GM12878 (cell line): ENCODE measurements at regions not wholly inside any gene's neighbourhood (a gene's known extent, or its start where the extent isn't known, plus 50 kb on each side); places are given as distances from the start of the nearest gene placed in this dataset.

Experiments used
- ATAC-seq: fragments of 200-7000 bp; cut with Tn5 transposase; 3 replicates; pipeline ENCODE4 v1.9.1; 2020; ENCODE audit warnings: mild to moderate bottlenecking, moderate library complexity
- BruUV-seq: library from RNA; stranded (reverse); fragments of 400-500 nt; replicated peaks from 2 replicates; lab custom pipeline; 2021; lab: Mats Ljungman, UMichigan
- CTCF ChIA-PET: fragments of 300-600 bp; sonication (Branson Sonifier 250); formaldehyde crosslinking; extraction: SDS; loops from one replicate; lab custom pipeline; 2021; ENCODE audit warnings: inconsistent platforms; lab: Yijun Ruan, JAX
- POLR2A ChIA-PET: fragments of 350-600 bp; formaldehyde crosslinking; extraction: SDS; loops from one replicate; lab custom pipeline; 2021; ENCODE audit warnings: inconsistent platforms; lab: Charles Lee
- RAD21 ChIA-PET: fragments of 300-600 bp; sonication (Branson Sonifier 250); formaldehyde crosslinking; loops from one replicate; lab custom pipeline; 2023; ENCODE audit warnings: antibody characterized with exemption; ENCODE audit not compliant: unreplicated experiment; lab: Charles Lee
- SMC1A ChIA-PET: fragments of 300-600 bp; sonication (Branson Sonifier 250); formaldehyde crosslinking; loops from one replicate; lab custom pipeline; 2023; ENCODE audit not compliant: unreplicated experiment, uncharacterized antibody; lab: Charles Lee
- DNase-seq: peaks from one replicate; pipeline ENCODE4 v3.0.0-alpha.2; 2011; ENCODE audit warnings: low read depth, low spot score
- FAIRE-seq: peaks from 3 replicates; lab custom pipeline; 2011; peaks lifted over from hg19 to GRCh38; lab: Jason Lieb, UNC
- H2AFZ ChIP-seq: 2 replicates; pipeline ENCODE4 v1.6.0; 2011; ENCODE audit warnings: low read depth, low read length, control low read depth; ENCODE audit not compliant: control insufficient read depth
- H3K27ac ChIP-seq: 2 replicates; pipeline ENCODE4 v1.5.1; 2011; ENCODE audit warnings: control low read depth; ENCODE audit not compliant: control insufficient read depth, insufficient read depth
- H3K27me3 ChIP-seq, 2 experiments: replicated peaks in 1 of 2; 2 replicates each; pipeline versions ENCODE4 v1.6.0 to v1.6.1; 2011; ENCODE audit warnings: low read length in 1 of 2; ENCODE audit not compliant: control insufficient read depth in 2 of 2, insufficient read depth in 2 of 2
- H3K36me3 ChIP-seq, 2 experiments: 2 replicates each; pipeline ENCODE4 v1.5.1; 2011; ENCODE audit warnings: low read length in 1 of 2; ENCODE audit not compliant: control insufficient read depth in 2 of 2, insufficient read depth in 2 of 2
- H3K4me1 ChIP-seq: 2 replicates; pipeline ENCODE4 v1.6.1; 2011; ENCODE audit warnings: mild to moderate bottlenecking, low read length, moderate library complexity, mixed read lengths; ENCODE audit not compliant: control insufficient read depth, insufficient read depth
- H3K4me2 ChIP-seq: 2 replicates; pipeline ENCODE4 v1.6.0; 2011; ENCODE audit warnings: control low read depth; ENCODE audit not compliant: control insufficient read depth, insufficient read depth
- H3K4me3 ChIP-seq: fragments of 200-600 bp; sonication (generic); 2 replicates; pipeline ENCODE4 v1.5.1; 2016
- H3K79me2 ChIP-seq: 2 replicates; pipeline ENCODE4 v1.6.0; 2011; ENCODE audit warnings: low read length; ENCODE audit not compliant: control insufficient read depth, insufficient read depth
- H3K9ac ChIP-seq: 2 replicates; pipeline ENCODE4 v1.8.0; 2011; ENCODE audit warnings: low read length, control low read depth, mixed read lengths; ENCODE audit not compliant: control insufficient read depth, insufficient read depth
- H3K9me3 ChIP-seq: replicated peaks from 3 replicates; pipeline ENCODE4 v1.5.1; 2011; ENCODE audit warnings: mild to moderate bottlenecking, low read length; ENCODE audit not compliant: control insufficient read depth, insufficient read depth
- H4K20me1 ChIP-seq: 2 replicates; pipeline ENCODE4 v1.6.0; 2011; ENCODE audit not compliant: control insufficient read depth, insufficient read depth
- ATF7 ChIP-seq: fragments of 450-650 bp; IDR thresholded peaks from 2 replicates; pipeline ENCODE4 v1.6.1; 2016; ENCODE audit warnings: low read depth, mild to moderate bottlenecking
- E2F8 ChIP-seq: fragments of 450-650 bp; IDR thresholded peaks from 2 replicates; pipeline ENCODE4 v1.6.1; 2018; ENCODE audit warnings: mild to moderate bottlenecking, low read depth, moderate library complexity; ENCODE audit not compliant: partially characterized antibody
- HDAC2 ChIP-seq: fragments of 200-600 bp; sonication (generic); IDR thresholded peaks from 2 replicates; pipeline ENCODE4 v1.6.1; 2017
- MXI1 ChIP-seq: fragments of 150-350 bp; IDR thresholded peaks from 2 replicates; pipeline ENCODE4 v1.6.1; 2011; ENCODE audit warnings: low read depth, mild to moderate bottlenecking, inconsistent platforms, low read length, improper control_type of control experiment
- NFYB ChIP-seq: IDR thresholded peaks from 2 replicates; pipeline ENCODE4 v1.6.1; 2011; ENCODE audit warnings: low read depth, mild to moderate bottlenecking, low read length, improper control_type of control experiment, moderate library complexity; ENCODE audit not compliant: insufficient read depth
- SMARCA5 ChIP-seq: fragments of 450-650 bp; IDR thresholded peaks from 2 replicates; pipeline ENCODE4 v1.6.1; 2017; ENCODE audit warnings: mild to moderate bottlenecking
- STAT1 ChIP-seq: fragments of 450-650 bp; conservative IDR thresholded peaks from 2 replicates; pipeline ENCODE4 v1.6.1; 2014; ENCODE audit warnings: antibody characterized with exemption, mild to moderate bottlenecking
- SUPT20H ChIP-seq: IDR thresholded peaks from 2 replicates; pipeline ENCODE4 v1.6.1; 2011; ENCODE audit warnings: low read depth, mild to moderate bottlenecking, low read length, moderate library complexity, borderline replicate concordance; ENCODE audit not compliant: control insufficient read depth
- USF2 ChIP-seq: IDR thresholded peaks from 2 replicates; pipeline ENCODE4 v1.6.1; 2011; ENCODE audit warnings: low read depth, low read length, improper control_type of control experiment, borderline replicate concordance
- WGBS: methylation state at CpG from one replicate; pipeline ENCODE4 v1.1.6; 2016; ENCODE audit warnings: low lambda C conversion rate; ENCODE audit not compliant: insufficient replicate concordance, insufficient coverage; ENCODE audit errors: missing lambda C conversion rate; 5-methylcytosine and 5-hydroxymethylcytosine counted together
- in situ Hi-C: fragments of 300-500 bp; cut with MboI; formaldehyde crosslinking; loops from 9 replicates; pipeline ENCODE4 v1.14.3; 2018; ENCODE audit warnings: mixed read lengths
- intact Hi-C: fragments of 100-400 bp; cut with micrococcal nuclease; formaldehyde crosslinking; loops from one replicate; pipeline ENCODE4 v1.14.2; 2022; ENCODE audit not compliant: unreplicated experiment

- no peak for TF ChIP-seq E2F8
Observed at GRCh38 chr22:48161298-48161697, 1398.8 kb downstream of the TBC1D22A start (continued).

GRCh38 chr22:48157676-48158075, 1395.2 kb downstream of the TBC1D22A start:
- in situ Hi-C loops: loop anchor here (5.0 kb wide), 1 partner anchor 50 kb away; no protein-coding TSS in a partner anchor
- ChIA-PET POLR2A (no interaction called here), RAD21 (no interaction called here), SMC1A (no interaction called here), CTCF (no interaction called here)
- 60% methylated on average over 11 of the region's 11 CpGs for WGBS
- Histone ChIP-seq H3K79me2 (no peaks in the 10 kb centered on the region), H3K9me3 (no peaks in the 10 kb centered on the region), H3K4me1 (no peaks in the 10 kb centered on the region), H2AFZ (no peak overlapping the region), H3K27ac (no peak overlapping the region), H3K27me3 (no peaks in the 10 kb centered on the region), H3K4me3 (no peak overlapping the region), H3K36me3 (no peaks in the 10 kb centered on the region), H3K9ac (no peak overlapping the region), H4K20me1 (no peaks in the 10 kb centered on the region), H3K4me2 (no peak overlapping the region)
- no peak for DNase-seq
- BruUV-seq: no TSS peak
- intact Hi-C loops: no loop called here
- ATAC-seq: no peak
- no peak for FAIRE-seq
- no peak for TF ChIP-seq HDAC2
- no peak for TF ChIP-seq SMARCA5
- TF ChIP-seq SUPT20H: no peak
- no peak for TF ChIP-seq USF2
- no peak for TF ChIP-seq ATF7
- no peak for TF ChIP-seq STAT1
- no peak for TF ChIP-seq NFYB
- no peak for TF ChIP-seq MXI1
